ENCODE measurements at regions not wholly inside any gene's neighbourhood (a gene's known extent, or its start where the extent isn't known, plus 50 kb on each side); places are given as distances from the start of the nearest gene placed in this dataset.

DNA sequence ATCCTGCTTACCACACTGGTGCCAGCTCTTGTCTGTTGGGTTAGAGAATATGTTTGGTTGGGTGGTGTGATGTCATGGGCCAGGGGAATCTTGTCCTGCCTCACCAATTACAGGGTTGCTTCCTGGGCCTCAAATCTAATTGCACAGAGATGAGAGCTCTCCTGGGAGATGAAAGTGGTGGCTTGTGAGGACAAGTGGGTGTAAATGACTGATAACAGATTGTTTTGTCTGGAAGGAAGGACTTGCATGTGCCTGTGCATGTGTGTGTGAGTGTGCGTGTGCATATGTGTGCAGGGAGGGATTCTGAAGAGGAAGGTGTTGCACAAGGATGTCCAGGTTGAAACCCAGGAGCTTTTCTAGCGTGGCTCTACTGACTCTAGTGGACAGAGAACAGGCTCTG, 271.9 kb downstream of the LOXHD1 start:
- TF ChIP-seq, protein P1, sequence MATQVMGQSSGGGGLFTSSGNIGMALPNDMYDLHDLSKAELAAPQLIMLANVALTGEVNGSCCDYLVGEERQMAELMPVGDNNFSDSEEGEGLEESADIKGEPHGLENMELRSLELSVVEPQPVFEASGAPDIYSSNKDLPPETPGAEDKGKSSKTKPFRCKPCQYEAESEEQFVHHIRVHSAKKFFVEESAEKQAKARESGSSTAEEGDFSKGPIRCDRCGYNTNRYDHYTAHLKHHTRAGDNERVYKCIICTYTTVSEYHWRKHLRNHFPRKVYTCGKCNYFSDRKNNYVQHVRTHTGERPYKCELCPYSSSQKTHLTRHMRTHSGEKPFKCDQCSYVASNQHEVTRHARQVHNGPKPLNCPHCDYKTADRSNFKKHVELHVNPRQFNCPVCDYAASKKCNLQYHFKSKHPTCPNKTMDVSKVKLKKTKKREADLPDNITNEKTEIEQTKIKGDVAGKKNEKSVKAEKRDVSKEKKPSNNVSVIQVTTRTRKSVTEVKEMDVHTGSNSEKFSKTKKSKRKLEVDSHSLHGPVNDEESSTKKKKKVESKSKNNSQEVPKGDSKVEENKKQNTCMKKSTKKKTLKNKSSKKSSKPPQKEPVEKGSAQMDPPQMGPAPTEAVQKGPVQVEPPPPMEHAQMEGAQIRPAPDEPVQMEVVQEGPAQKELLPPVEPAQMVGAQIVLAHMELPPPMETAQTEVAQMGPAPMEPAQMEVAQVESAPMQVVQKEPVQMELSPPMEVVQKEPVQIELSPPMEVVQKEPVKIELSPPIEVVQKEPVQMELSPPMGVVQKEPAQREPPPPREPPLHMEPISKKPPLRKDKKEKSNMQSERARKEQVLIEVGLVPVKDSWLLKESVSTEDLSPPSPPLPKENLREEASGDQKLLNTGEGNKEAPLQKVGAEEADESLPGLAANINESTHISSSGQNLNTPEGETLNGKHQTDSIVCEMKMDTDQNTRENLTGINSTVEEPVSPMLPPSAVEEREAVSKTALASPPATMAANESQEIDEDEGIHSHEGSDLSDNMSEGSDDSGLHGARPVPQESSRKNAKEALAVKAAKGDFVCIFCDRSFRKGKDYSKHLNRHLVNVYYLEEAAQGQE (IDR thresholded peaks at IDR 0.05; ENCODE audit: borderline replicate concordance): no peak
- TF ChIP-seq POLR2AphosphoS5 (IDR thresholded peaks at IDR 0.05) (no peak), EZH2 (IDR thresholded peaks at IDR 0.05; ENCODE audit: borderline replicate concordance, insufficient read depth, low read length, poor library complexity, severe bottlenecking) (no peak), CTCF (IDR thresholded peaks at IDR 0.05; ENCODE audit: poor library complexity, severe bottlenecking) (no peak), EP300 (conservative IDR thresholded peaks at IDR 0.05; ENCODE audit: poor library complexity, severe bottlenecking) (no peak), RAD21 (conservative IDR thresholded peaks at IDR 0.05) (no peak), MXI1 (conservative IDR thresholded peaks at IDR 0.05; ENCODE audit: poor library complexity, severe bottlenecking) (no peak), TAF1 (IDR thresholded peaks at IDR 0.05; ENCODE audit: low read depth) (no peak), SMC3 (conservative IDR thresholded peaks at IDR 0.05; ENCODE audit: poor library complexity) (no peak)
- H4K20me1 ChIP-seq (ENCODE audit: insufficient read depth): no peaks in the 10 kb centered on the region
- H3K9ac ChIP-seq (ENCODE audit: low read length): no peak overlapping the region
- no peak overlapping the region for H2AFZ ChIP-seq (ENCODE audit: low read depth, low read length)
- no peaks in the 10 kb centered on the region for H3K9me3 ChIP-seq (ENCODE audit: low read length)
- no peak overlapping the region for H3K27ac ChIP-seq (ENCODE audit: low read length)
- no peaks in the 10 kb centered on the region for H3K9me2 ChIP-seq (ENCODE audit: insufficient read depth, low read length)
- no peaks in the 10 kb centered on the region for H3F3A ChIP-seq (ENCODE audit: insufficient read depth, low read length, poor library complexity, severe bottlenecking)
- H3K27me3 ChIP-seq (ENCODE audit: insufficient read depth, low read depth, low read length): no peaks in the 10 kb centered on the region
- H3K79me2 ChIP-seq (replicated peaks; ENCODE audit: insufficient read depth, low read length): peaks cover 8% of the 10 kb centered on the region
- H3K36me3 ChIP-seq (ENCODE audit: insufficient read depth, low read length): no peaks in the 10 kb centered on the region
- no peak overlapping the region for H3K4me2 ChIP-seq (ENCODE audit: low read length)
- H3K4me3 ChIP-seq (ENCODE audit: low read length): no peak overlapping the region

DNA sequence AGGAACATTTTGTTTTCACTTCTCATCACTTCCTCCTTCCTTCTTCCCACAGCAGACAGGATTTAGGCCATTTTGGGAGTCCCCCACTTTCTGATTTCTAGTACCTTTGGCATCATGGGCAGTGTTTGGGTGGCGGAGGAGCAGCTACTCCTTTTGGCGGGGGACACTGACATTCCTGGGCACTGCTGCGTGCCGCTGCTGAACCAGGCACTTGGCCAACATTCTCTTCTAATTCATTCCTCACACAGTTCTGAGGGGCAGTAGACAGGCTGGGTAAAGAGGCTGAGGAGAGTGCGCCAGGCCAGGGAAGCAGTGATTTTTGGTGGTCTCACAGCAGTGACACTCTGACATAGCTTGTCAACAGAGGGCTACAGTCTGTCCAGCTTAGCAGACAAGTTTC, 270.2 kb downstream of the LOXHD1 start:
- Histone ChIP-seq H4K20me1 (ENCODE audit: insufficient read depth) (no peaks in the 10 kb centered on the region), H3K9ac (ENCODE audit: low read length) (no peak overlapping the region), H2AFZ (ENCODE audit: low read depth, low read length) (no peak overlapping the region), H3K79me2 (replicated peaks; ENCODE audit: insufficient read depth, low read length) (peaks cover 8% of the 10 kb centered on the region), H3K27ac (ENCODE audit: low read length) (no peak overlapping the region), H3K27me3 (ENCODE audit: insufficient read depth, low read depth, low read length) (no peaks in the 10 kb centered on the region), H3K9me2 (ENCODE audit: insufficient read depth, low read length) (no peaks in the 10 kb centered on the region), H3K36me3 (ENCODE audit: insufficient read depth, low read length) (no peaks in the 10 kb centered on the region), H3K9me3 (ENCODE audit: low read length) (no peaks in the 10 kb centered on the region), H3K4me2 (ENCODE audit: low read length) (no peak overlapping the region), H3F3A (ENCODE audit: insufficient read depth, low read length, poor library complexity, severe bottlenecking) (no peaks in the 10 kb centered on the region), H3K4me3 (ENCODE audit: low read length) (no peak overlapping the region)
- TF ChIP-seq SMC3 (conservative IDR thresholded peaks at IDR 0.05; ENCODE audit: poor library complexity): no peak
- no peak for TF ChIP-seq EZH2 (IDR thresholded peaks at IDR 0.05; ENCODE audit: borderline replicate concordance, insufficient read depth, low read length, poor library complexity, severe bottlenecking)
- TF ChIP-seq CTCF (IDR thresholded peaks at IDR 0.05; ENCODE audit: poor library complexity, severe bottlenecking): no peak
- no peak for TF ChIP-seq RAD21 (conservative IDR thresholded peaks at IDR 0.05)
- TF ChIP-seq, protein P1 (IDR thresholded peaks at IDR 0.05; ENCODE audit: borderline replicate concordance): no peak
- no peak for TF ChIP-seq POLR2AphosphoS5 (IDR thresholded peaks at IDR 0.05)
- no peak for TF ChIP-seq EP300 (conservative IDR thresholded peaks at IDR 0.05; ENCODE audit: poor library complexity, severe bottlenecking)
- no peak for TF ChIP-seq MXI1 (conservative IDR thresholded peaks at IDR 0.05; ENCODE audit: poor library complexity, severe bottlenecking)
- TF ChIP-seq TAF1 (IDR thresholded peaks at IDR 0.05; ENCODE audit: low read depth): no peak

Data from neural cell (in vitro differentiated cells).